ENCODE measurements at regions not wholly inside any gene's neighbourhood (a gene's known extent, or its start where the extent isn't known, plus 50 kb on each side); places are given as distances from the start of the nearest gene placed in this dataset.

DNA sequence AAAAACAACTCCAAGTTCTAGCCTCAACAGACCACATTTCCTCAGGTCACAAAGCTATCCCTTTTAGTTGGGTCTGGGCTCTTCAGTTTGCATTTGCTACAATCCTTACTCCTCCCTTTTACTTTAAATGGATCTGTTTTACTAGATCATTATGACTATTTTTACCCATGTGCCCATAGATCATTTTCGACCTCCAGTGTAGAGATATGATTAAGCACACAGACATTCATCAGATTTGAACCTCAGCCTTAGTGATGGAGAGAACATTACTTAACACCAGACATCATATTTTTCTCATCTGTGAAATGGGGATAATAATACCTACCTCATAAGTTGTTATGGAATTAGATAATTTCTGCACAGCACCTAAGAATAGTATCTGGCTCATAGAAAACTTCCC lies 141.9 kb downstream of the NPR3 start:
- WGBS, 2 donors (ENCODE audit: extremely low coverage in 2 of 2, insufficient read length in 2 of 2, insufficient replicate concordance in 1 of 2), result no CpG with 5 or more reads among the region's 1 CpG
- Histone ChIP-seq H3K79me1 (ENCODE audit: low read depth, low read length) (no peaks in the 10 kb centered on the region), H3K23ac (ENCODE audit: low read depth, low read length, poor library complexity) (no peak overlapping the region), H2BK15ac (ENCODE audit: low read length) (no peak overlapping the region), H4K8ac (ENCODE audit: low read depth, low read length) (no peak overlapping the region), H2AK5ac (ENCODE audit: low read depth, low read length) (no peak overlapping the region), H3K4me2 (ENCODE audit: insufficient read depth, low read length, poor library complexity, severe bottlenecking) (no peak overlapping the region), H2AFZ (ENCODE audit: low read length) (no peak overlapping the region), H3K14ac (ENCODE audit: low read length) (no peak overlapping the region), H3K18ac (ENCODE audit: low read length) (no peak overlapping the region), H3K36me3 (replicated peaks in 1 of 2; ENCODE audit: control insufficient read depth in 2 of 2, insufficient read depth in 2 of 2, low read length in 2 of 2) (no peaks in the 10 kb centered on the region), H3K4me3 (ENCODE audit: low read length in 2 of 2) (no peak overlapping the region), H3K4ac (ENCODE audit: low read length) (no peak overlapping the region), H4K91ac (ENCODE audit: low read depth, low read length, poor library complexity) (no peak overlapping the region), H2BK12ac (ENCODE audit: low read length) (no peak overlapping the region), H3K27me3 (ENCODE audit: control insufficient read depth in 3 of 3, insufficient read depth in 3 of 3, low read depth in 1 of 3, low read length in 3 of 3) (no peaks in the 10 kb centered on the region), H3K9ac (ENCODE audit: low read depth, low read length, poor library complexity) (no peak overlapping the region), H2BK5ac (ENCODE audit: low read length) (no peak overlapping the region), H3K4me1 (ENCODE audit: control insufficient read depth in 2 of 2, insufficient read depth in 1 of 2, low read depth in 1 of 2, low read length in 2 of 2) (peaks cover 0 to 8% of the 10 kb centered on the region in 2 donors), H3K9me3 (replicated peaks in 1 of 2; ENCODE audit: control insufficient read depth in 2 of 2, insufficient read depth in 1 of 2, low read depth in 1 of 2, low read length in 2 of 2) (no peaks in the 10 kb centered on the region), H2BK120ac (ENCODE audit: low read depth, low read length) (no peak overlapping the region), H3K27ac (replicated peaks; ENCODE audit: low read length) (no peak overlapping the region)
- no peak for DNase-seq (ENCODE audit: low spot score)

- H3K36me3 ChIP-seq (replicated peaks in 1 of 2; ENCODE audit: control insufficient read depth in 2 of 2, insufficient read depth in 2 of 2, low read length in 2 of 2), result no peaks in the 10 kb centered on the region
- no peak overlapping the region for H3K4me2 ChIP-seq (ENCODE audit: insufficient read depth, low read length, poor library complexity, severe bottlenecking)
- no peaks in the 10 kb centered on the region for H3K79me1 ChIP-seq (ENCODE audit: low read depth, low read length)
- no peak overlapping the region for H3K4ac ChIP-seq (ENCODE audit: low read length)
- no peak overlapping the region for H2BK12ac ChIP-seq (ENCODE audit: low read length)
- peaks cover 0 to 8% of the 10 kb centered on the region in 2 donors for H3K4me1 ChIP-seq (ENCODE audit: control insufficient read depth in 2 of 2, insufficient read depth in 1 of 2, low read depth in 1 of 2, low read length in 2 of 2)
- no peak overlapping the region for H2AFZ ChIP-seq (ENCODE audit: low read length)
- no peak overlapping the region for H4K8ac ChIP-seq (ENCODE audit: low read depth, low read length)
- H3K14ac ChIP-seq (ENCODE audit: low read length), result no peak overlapping the region
- no peaks in the 10 kb centered on the region for H3K27me3 ChIP-seq (ENCODE audit: control insufficient read depth in 3 of 3, insufficient read depth in 3 of 3, low read depth in 1 of 3, low read length in 3 of 3)
- H2BK15ac ChIP-seq (ENCODE audit: low read length), result no peak overlapping the region
- no peak for DNase-seq (ENCODE audit: low spot score)
- no peak overlapping the region for H3K9ac ChIP-seq (ENCODE audit: low read depth, low read length, poor library complexity)
- H4K91ac ChIP-seq (ENCODE audit: low read depth, low read length, poor library complexity), result no peak overlapping the region
- no peak overlapping the region for H2AK5ac ChIP-seq (ENCODE audit: low read depth, low read length)
- peaks cover 0 to 2% of the 10 kb centered on the region in 2 donors for H3K9me3 ChIP-seq (replicated peaks in 1 of 2; ENCODE audit: control insufficient read depth in 2 of 2, insufficient read depth in 1 of 2, low read depth in 1 of 2, low read length in 2 of 2)
- no peak overlapping the region for H3K23ac ChIP-seq (ENCODE audit: low read depth, low read length, poor library complexity)
- H3K27ac ChIP-seq (replicated peaks; ENCODE audit: low read length), result no peak overlapping the region
- no peak overlapping the region for H2BK120ac ChIP-seq (ENCODE audit: low read depth, low read length)
- no peak overlapping the region for H2BK5ac ChIP-seq (ENCODE audit: low read length)
- H3K4me3 ChIP-seq (ENCODE audit: low read length in 2 of 2), result no peak overlapping the region
- H3K18ac ChIP-seq (ENCODE audit: low read length), result no peak overlapping the region
Observed at GRCh38 chr5:32854473-32854872, 143.4 kb downstream of the NPR3 start.

- no peak overlapping the region for H3K18ac ChIP-seq (ENCODE audit: low read length)
- no peaks in the 10 kb centered on the region for H3K36me3 ChIP-seq (replicated peaks in 1 of 2; ENCODE audit: control insufficient read depth in 2 of 2, insufficient read depth in 2 of 2, low read length in 2 of 2)
- no peaks in the 10 kb centered on the region for H3K4me1 ChIP-seq (ENCODE audit: control insufficient read depth in 2 of 2, insufficient read depth in 1 of 2, low read depth in 1 of 2, low read length in 2 of 2)
- no peaks in the 10 kb centered on the region for H3K79me1 ChIP-seq (ENCODE audit: low read depth, low read length)
- H4K91ac ChIP-seq (ENCODE audit: low read depth, low read length, poor library complexity), result no peak overlapping the region
- H3K9ac ChIP-seq (ENCODE audit: low read depth, low read length, poor library complexity), result no peak overlapping the region
- no peak overlapping the region for H3K14ac ChIP-seq (ENCODE audit: low read length)
- no peak overlapping the region for H3K4me3 ChIP-seq (ENCODE audit: low read length in 2 of 2)
- H2AK5ac ChIP-seq (ENCODE audit: low read depth, low read length), result no peak overlapping the region
- no peak overlapping the region for H3K27ac ChIP-seq (replicated peaks; ENCODE audit: low read length)
- H3K9me3 ChIP-seq (replicated peaks in 1 of 2; ENCODE audit: control insufficient read depth in 2 of 2, insufficient read depth in 1 of 2, low read depth in 1 of 2, low read length in 2 of 2), result peaks cover 0 to 2% of the 10 kb centered on the region in 2 donors
- H2BK120ac ChIP-seq (ENCODE audit: low read depth, low read length), result no peak overlapping the region
- no peak overlapping the region for H4K8ac ChIP-seq (ENCODE audit: low read depth, low read length)
- H2BK5ac ChIP-seq (ENCODE audit: low read length), result no peak overlapping the region
- H2BK15ac ChIP-seq (ENCODE audit: low read length), result no peak overlapping the region
- DNase-seq (ENCODE audit: low spot score), result no peak
- H2BK12ac ChIP-seq (ENCODE audit: low read length), result no peak overlapping the region
- H3K27me3 ChIP-seq (ENCODE audit: control insufficient read depth in 3 of 3, insufficient read depth in 3 of 3, low read depth in 1 of 3, low read length in 3 of 3), result no peaks in the 10 kb centered on the region
- H3K4me2 ChIP-seq (ENCODE audit: insufficient read depth, low read length, poor library complexity, severe bottlenecking), result no peak overlapping the region
- H3K23ac ChIP-seq (ENCODE audit: low read depth, low read length, poor library complexity), result no peak overlapping the region
- no peak overlapping the region for H2AFZ ChIP-seq (ENCODE audit: low read length)
- no peak overlapping the region for H3K4ac ChIP-seq (ENCODE audit: low read length)
Observed at GRCh38 chr5:32859211-32859641, 148.1 kb downstream of the NPR3 start.

DNA sequence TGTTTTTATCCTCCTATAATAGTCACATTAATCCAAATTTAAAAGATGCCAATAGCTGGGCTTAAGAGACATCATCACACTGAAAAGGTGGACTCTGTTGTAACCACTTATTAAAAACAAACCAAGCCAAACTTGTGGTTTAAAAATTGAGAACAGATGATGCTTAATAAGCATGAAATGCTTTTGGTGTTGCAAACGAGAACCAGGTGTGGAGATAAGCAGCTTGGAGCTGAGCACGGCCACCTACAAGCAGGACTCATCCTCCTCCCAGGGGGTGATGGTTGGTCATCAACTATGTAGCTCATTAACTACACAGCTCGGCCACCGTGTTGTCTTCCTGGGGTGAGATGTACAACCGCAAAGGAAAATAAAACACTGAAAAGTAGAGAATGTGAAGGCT lies 154.4 kb downstream of the NPR3 start:
- Histone ChIP-seq H2AFZ (ENCODE audit: low read length) (no peak overlapping the region), H3K4ac (ENCODE audit: low read length) (no peak overlapping the region), H4K91ac (ENCODE audit: low read depth, low read length, poor library complexity) (no peak overlapping the region), H3K4me3 (ENCODE audit: low read length in 2 of 2) (no peak overlapping the region), H2BK15ac (ENCODE audit: low read length) (no peak overlapping the region), H3K23ac (ENCODE audit: low read depth, low read length, poor library complexity) (no peak overlapping the region), H2BK5ac (ENCODE audit: low read length) (no peak overlapping the region), H3K4me1 (ENCODE audit: control insufficient read depth in 2 of 2, insufficient read depth in 1 of 2, low read depth in 1 of 2, low read length in 2 of 2) (no peaks in the 10 kb centered on the region), H3K4me2 (ENCODE audit: insufficient read depth, low read length, poor library complexity, severe bottlenecking) (no peak overlapping the region), H2BK12ac (ENCODE audit: low read length) (no peak overlapping the region), H3K79me1 (ENCODE audit: low read depth, low read length) (no peaks in the 10 kb centered on the region), H3K27me3 (ENCODE audit: control insufficient read depth in 3 of 3, insufficient read depth in 3 of 3, low read depth in 1 of 3, low read length in 3 of 3) (no peaks in the 10 kb centered on the region), H3K18ac (ENCODE audit: low read length) (no peak overlapping the region), H3K14ac (ENCODE audit: low read length) (no peak overlapping the region), H4K8ac (ENCODE audit: low read depth, low read length) (no peak overlapping the region), H2BK120ac (ENCODE audit: low read depth, low read length) (no peak overlapping the region), H2AK5ac (ENCODE audit: low read depth, low read length) (no peak overlapping the region), H3K27ac (replicated peaks; ENCODE audit: low read length) (no peak overlapping the region), H3K9ac (ENCODE audit: low read depth, low read length, poor library complexity) (no peak overlapping the region), H3K9me3 (replicated peaks in 1 of 2; ENCODE audit: control insufficient read depth in 2 of 2, insufficient read depth in 1 of 2, low read depth in 1 of 2, low read length in 2 of 2) (no peaks in the 10 kb centered on the region), H3K36me3 (replicated peaks in 1 of 2; ENCODE audit: control insufficient read depth in 2 of 2, insufficient read depth in 2 of 2, low read length in 2 of 2) (no peaks in the 10 kb centered on the region)
- DNase-seq (ENCODE audit: low spot score), result no peak
- no CpG with 5 or more reads among the region's 5 CpGs for WGBS, 2 donors (ENCODE audit: extremely low coverage in 2 of 2, insufficient read length in 2 of 2, insufficient replicate concordance in 1 of 2)
